ENCODE measurements at regions not wholly inside any gene's neighbourhood (a gene's known extent, or its start where the extent isn't known, plus 50 kb on each side); places are given as distances from the start of the nearest gene placed in this dataset.
"Not testable (repeated sequence)": the region's sequence is repeated elsewhere in the genome, so short reads cannot be mapped to it uniquely, and the experiment has no call there.

DNA sequence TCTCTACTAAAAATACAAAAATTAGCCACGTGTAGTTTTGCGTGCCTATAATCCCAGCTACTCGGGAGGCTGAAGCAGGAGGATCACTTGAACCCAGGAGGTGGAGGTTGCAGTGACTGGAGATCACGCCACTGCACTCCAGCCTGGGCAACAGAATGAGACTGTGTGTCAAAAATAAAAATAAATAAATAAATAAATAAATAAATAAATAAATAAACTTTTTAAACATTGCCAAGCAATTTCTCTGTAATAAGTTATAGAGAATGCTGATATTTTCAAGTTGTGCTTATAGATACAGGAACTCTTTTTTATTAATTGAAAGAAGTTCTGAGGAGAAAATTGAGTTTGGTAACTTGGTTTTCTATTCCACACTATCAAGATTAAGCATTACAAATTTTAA lies 91.9 kb upstream of the ALDH1A1 start:
- not testable (repeated sequence) for H3K4me1 ChIP-seq (ENCODE audit: insufficient read depth); H3K4me3 ChIP-seq (ENCODE audit: low read depth, low read length); H3K27ac ChIP-seq (ENCODE audit: low read depth); H3K36me3 ChIP-seq (ENCODE audit: insufficient read depth); DNase-seq (ENCODE audit: extremely low spot score)
- WGBS = 91% methylated on average over 4 of the region's 4 CpGs

DNA sequence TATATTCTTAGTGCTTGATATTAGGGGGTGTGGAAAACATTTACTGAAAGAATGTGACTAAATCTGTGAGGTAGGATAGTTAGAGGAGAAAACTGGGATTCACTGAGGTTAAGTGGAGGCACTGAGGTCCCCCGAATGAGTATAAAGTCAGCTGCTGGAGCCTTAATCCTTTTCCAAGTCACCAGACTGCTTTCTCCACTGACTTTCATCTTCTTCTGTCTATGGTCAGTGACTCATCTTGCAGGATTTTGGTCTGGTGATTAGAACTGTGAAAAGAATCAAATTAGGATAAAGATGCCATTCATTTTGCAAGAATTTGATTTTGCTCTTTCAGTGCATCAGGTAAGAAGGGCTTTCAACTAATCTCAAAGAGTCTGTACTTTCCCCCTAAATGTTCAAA lies 89.3 kb upstream of the ALDH1A1 start:
- H3K4me3 ChIP-seq (ENCODE audit: low read depth, low read length) = no peak overlapping the region
- H3K27ac ChIP-seq (ENCODE audit: low read depth) = no peak overlapping the region
- no peak for DNase-seq (ENCODE audit: extremely low spot score)
- H3K36me3 ChIP-seq (ENCODE audit: insufficient read depth) = no peaks in the 10 kb centered on the region
- no peaks in the 10 kb centered on the region for H3K4me1 ChIP-seq (ENCODE audit: insufficient read depth)
- WGBS = 58% methylated on average over 1 of the region's 1 CpG

DNA sequence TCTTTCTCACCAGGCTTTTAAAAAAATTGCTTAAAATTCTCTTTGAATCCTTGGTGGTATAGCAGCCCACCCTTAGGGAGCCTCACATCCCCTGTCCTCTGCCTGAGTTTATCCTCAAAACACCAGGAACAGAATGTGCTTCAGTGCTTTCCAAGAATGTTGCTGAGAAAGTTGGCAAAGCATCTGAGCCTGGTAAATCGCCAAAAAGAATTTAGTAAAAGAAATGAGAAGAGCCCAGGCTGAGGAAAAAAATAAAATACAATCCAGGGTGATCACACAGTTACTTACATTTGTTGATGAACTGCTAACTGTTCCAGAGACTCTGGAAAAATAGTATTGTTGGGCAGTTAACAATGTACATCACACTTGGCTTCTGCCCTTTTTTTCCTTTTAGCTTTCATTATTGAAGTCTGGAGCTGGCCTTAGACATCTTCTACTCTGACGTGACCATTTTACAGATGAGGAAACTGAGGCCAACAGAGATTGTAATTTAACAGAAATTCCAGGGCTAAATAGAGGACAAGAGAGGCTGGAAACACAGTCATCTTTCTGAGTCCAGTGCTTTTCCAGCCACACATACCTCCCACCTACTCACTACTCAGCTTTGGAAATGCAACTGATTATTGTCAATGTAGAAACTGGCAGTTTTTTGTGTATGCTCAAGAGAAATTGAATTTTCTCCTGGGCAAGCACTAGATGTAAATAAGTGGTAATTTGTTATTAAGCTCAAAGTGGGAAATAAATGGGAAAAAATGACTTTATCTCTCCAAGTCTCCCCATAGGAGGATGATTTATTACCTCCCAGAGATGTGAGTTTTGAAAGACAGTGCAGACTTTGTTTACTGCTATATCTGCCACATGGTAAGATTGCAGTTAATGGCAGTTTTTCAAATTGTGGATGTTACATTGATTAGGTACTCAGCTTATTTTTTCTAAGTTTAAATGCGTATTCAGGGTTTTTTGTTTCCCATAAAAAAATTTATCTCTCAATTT lies 86.7 kb upstream of the ALDH1A1 start:
- 34% methylated on average over 3 of the region's 3 CpGs for WGBS
- no peak overlapping the region for H3K27ac ChIP-seq (ENCODE audit: low read depth)
- no peak overlapping the region for H3K4me3 ChIP-seq (ENCODE audit: low read depth, low read length)
- no peaks in the 10 kb centered on the region for H3K36me3 ChIP-seq (ENCODE audit: insufficient read depth)
- H3K4me1 ChIP-seq (ENCODE audit: insufficient read depth) = no peaks in the 10 kb centered on the region
- DNase-seq (ENCODE audit: extremely low spot score) = peak; percentile 90

DNA sequence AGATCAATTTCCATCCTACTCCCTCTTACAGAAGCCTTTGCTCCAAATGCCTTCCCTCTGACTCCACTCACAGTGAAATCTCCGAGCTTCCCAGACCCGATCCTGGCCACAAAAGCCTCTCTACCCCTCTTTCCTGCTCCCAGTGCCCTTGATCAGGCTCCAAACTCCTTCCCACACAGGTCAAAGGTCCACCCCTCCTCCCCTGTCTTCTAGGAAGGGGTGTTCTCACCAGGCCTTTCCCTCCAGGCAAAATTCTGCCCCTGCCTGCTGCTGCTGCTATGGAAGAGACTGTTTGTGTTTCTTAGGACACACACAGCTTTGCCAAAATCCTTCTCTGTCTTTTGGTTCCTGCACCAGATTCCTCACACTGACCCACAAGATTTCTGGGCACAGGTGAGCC lies 85.8 kb upstream of the ALDH1A1 start:
- Histone ChIP-seq H3K36me3 (ENCODE audit: insufficient read depth) (no peaks in the 10 kb centered on the region), H3K4me1 (ENCODE audit: insufficient read depth) (no peaks in the 10 kb centered on the region), H3K4me3 (ENCODE audit: low read depth, low read length) (no peak overlapping the region), H3K27ac (ENCODE audit: low read depth) (peak overlapping the region; percentile 83)
- WGBS = 13% methylated on average over 2 of the region's 2 CpGs
- DNase-seq (ENCODE audit: extremely low spot score) = no peak

DNA sequence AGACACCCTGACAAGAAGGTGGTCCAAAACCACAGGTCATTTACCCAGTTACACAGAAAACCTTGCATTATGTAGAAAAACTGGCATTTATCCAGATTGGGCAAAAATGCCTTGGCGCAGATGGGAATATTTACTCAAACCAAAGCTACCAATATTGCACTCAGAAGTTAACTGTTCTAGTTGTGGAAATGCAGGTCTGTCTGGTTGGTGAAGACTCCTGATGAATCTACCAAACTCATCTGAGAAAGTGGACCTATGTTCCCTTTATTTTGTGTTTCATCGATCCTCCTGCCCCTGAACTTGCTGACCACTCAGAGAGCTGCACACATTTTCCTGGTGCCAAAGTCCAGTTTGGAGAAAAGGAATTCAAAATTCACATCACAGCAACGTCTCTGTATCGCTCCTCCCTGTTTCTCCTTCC lies 85.2 kb upstream of the ALDH1A1 start:
- no peak for DNase-seq (ENCODE audit: extremely low spot score)
- 57% methylated on average over 4 of the region's 4 CpGs for WGBS
- H3K36me3 ChIP-seq (ENCODE audit: insufficient read depth) = no peaks in the 10 kb centered on the region
- no peak overlapping the region for H3K4me3 ChIP-seq (ENCODE audit: low read depth, low read length)
- peak overlapping the region; percentile 83 for H3K27ac ChIP-seq (ENCODE audit: low read depth)
- H3K4me1 ChIP-seq (ENCODE audit: insufficient read depth) = no peaks in the 10 kb centered on the region

DNA sequence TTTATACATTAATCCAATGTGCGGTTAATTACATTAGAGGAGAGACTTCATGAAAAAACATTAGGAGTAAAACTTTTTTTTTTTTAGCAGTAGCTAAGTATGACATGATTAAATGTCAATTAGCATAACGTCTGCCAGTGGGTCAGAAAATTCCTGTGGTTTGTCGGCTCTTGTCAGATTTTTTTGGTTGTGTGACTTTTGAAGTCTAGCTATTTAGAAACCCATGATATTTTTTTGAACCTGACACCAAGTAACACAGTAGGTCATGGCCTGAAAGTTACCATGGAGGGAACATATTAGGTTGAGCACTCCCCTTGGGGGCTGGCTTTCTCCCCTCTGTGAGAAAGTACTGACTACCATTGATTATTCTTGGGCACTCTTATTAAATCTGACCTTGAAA lies 84.8 kb upstream of the ALDH1A1 start:
- Histone ChIP-seq H3K4me1 (ENCODE audit: insufficient read depth) (no peaks in the 10 kb centered on the region), H3K36me3 (ENCODE audit: insufficient read depth) (no peaks in the 10 kb centered on the region), H3K27ac (ENCODE audit: low read depth) (no peak overlapping the region), H3K4me3 (ENCODE audit: low read depth, low read length) (no peak overlapping the region)
- 81% methylated on average over 3 of the region's 3 CpGs for WGBS
- DNase-seq (ENCODE audit: extremely low spot score) = no peak

DNA sequence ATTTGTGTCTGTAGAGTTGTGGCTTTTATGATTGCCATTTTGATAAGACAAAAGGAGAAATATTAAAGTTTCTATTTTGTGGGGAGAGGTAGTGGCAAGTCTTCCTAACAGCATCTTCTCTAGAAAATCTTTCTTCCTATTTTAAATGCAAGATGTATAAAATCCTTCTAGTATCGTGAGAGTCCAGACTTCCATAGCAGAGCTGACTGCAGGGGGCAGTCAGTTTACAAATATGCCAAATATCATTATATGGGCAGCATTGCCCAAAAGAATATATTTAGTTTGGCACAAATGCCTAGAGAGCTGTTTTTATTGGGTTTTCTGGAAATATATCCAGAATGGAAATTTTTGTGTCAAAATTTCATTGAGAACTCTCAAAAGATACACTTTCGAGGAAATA lies 82.1 kb upstream of the ALDH1A1 start:
- 96% methylated on average over 2 of the region's 2 CpGs for WGBS
- DNase-seq (ENCODE audit: extremely low spot score) = no peak
- Histone ChIP-seq H3K4me3 (ENCODE audit: low read depth, low read length) (no peak overlapping the region), H3K4me1 (ENCODE audit: insufficient read depth) (no peaks in the 10 kb centered on the region), H3K36me3 (ENCODE audit: insufficient read depth) (no peaks in the 10 kb centered on the region), H3K27ac (ENCODE audit: low read depth) (no peak overlapping the region)

DNA sequence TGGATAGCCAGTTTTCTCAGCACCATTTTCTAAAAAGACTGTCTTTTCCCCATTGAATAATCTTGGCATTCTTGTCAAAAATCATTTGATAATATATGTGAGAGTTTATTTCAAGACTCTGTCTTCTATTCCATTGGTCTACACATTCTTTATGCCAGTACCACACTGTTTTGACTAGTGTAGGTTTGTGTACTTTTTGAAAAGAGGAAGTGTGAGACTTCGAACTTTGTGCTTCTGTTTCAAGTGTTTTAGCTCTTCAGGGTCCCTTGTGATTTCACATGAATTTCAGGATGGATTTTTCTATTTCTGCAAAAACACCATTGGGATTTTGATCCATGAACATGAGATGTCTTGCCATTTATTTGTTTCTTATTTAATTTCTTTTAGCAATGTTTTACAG lies 78.5 kb upstream of the ALDH1A1 start:
- WGBS = 91% methylated on average over 1 of the region's 1 CpG
- no peak for DNase-seq (ENCODE audit: extremely low spot score)
- Histone ChIP-seq H3K4me3 (ENCODE audit: low read depth, low read length) (no peak overlapping the region), H3K36me3 (ENCODE audit: insufficient read depth) (no peaks in the 10 kb centered on the region), H3K27ac (ENCODE audit: low read depth) (no peak overlapping the region), H3K4me1 (ENCODE audit: insufficient read depth) (no peaks in the 10 kb centered on the region)

DNA sequence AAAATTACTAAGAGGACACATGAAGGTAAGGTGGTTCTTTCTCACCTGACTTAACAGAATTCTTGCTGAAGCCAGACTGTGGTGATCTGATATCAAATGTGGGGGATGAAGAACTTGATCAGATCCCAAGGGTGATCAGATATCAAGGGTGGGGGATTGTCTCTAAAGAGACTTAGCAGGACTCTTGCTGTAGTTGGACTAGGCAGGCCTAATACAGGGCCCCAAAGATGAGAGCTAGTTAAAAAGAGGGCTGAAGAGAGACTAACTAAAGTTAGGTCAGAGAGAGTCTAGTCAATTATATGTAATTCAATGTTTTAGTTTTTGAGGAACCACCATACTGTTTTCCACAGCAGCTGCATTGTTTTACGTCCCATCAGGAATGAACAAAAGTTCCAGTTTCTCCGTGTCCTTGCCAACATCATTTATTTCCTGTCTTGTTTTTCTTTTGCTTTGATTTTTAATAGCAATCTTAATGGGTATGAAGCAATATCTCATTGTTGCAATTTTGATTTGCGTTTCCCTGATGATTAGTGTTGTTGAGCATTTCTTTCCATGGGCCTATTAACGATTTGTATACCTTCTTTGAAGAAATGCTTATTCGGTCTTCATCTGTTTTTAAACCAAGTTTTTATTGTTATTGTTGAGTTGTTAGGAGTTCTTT lies 77.6 kb upstream of the ALDH1A1 start:
- H3K36me3 ChIP-seq (ENCODE audit: insufficient read depth) = no peaks in the 10 kb centered on the region
- 61% methylated on average over 5 of the region's 5 CpGs for WGBS
- DNase-seq (ENCODE audit: extremely low spot score) = no peak
- H3K4me1 ChIP-seq (ENCODE audit: insufficient read depth) = no peaks in the 10 kb centered on the region
- no peak overlapping the region for H3K4me3 ChIP-seq (ENCODE audit: low read depth, low read length)
- no peak overlapping the region for H3K27ac ChIP-seq (ENCODE audit: low read depth)

DNA sequence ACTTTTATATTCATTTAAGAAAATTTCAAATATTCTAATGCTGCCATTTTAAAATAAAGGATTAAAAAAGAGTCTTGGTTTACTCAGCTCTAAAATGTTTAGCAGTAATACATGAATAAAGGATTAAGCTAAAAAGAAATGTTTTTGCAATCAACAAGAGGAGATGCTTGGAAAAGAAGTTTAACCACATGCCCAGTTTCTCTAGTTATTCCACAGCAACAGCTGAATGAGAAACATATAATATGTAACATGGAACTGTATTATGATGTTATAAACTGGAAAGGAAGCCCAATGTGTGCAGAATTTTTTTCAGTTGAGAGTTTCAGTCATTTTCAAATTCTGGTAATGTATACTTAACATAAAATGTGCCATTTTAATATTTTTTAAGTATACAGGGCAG lies 76.5 kb upstream of the ALDH1A1 start:
- DNase-seq (ENCODE audit: extremely low spot score) = no peak
- H3K36me3 ChIP-seq (ENCODE audit: insufficient read depth) = no peaks in the 10 kb centered on the region
- H3K27ac ChIP-seq (ENCODE audit: low read depth) = no peak overlapping the region
- no peak overlapping the region for H3K4me3 ChIP-seq (ENCODE audit: low read depth, low read length)
- H3K4me1 ChIP-seq (ENCODE audit: insufficient read depth) = no peaks in the 10 kb centered on the region

DNA sequence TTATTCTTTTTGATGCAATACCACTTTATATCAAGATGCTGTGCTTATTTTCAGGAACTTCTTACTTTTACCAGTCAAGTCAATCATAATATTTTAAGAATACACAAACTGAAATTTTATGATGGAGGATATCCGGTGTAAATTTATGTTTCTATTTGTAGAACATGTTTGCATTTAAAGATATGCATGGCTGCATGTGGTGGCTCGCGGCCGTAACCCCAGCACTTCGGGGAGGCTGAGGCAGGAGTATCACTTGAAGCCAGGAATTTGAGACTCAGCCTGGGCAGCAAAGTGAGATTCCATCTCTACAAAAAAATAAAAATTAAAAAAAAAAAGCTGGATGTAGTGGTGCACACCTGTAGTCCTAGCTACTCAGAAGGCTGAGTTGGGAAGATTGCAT lies 73.5 kb upstream of the ALDH1A1 start:
- H3K27ac ChIP-seq (ENCODE audit: low read depth) = no peak overlapping the region
- DNase-seq (ENCODE audit: extremely low spot score) = no peak
- H3K4me1 ChIP-seq (ENCODE audit: insufficient read depth) = no peaks in the 10 kb centered on the region
- H3K36me3 ChIP-seq (ENCODE audit: insufficient read depth) = no peaks in the 10 kb centered on the region
- no peak overlapping the region for H3K4me3 ChIP-seq (ENCODE audit: low read depth, low read length)
- WGBS = 87% methylated on average over 5 of the region's 5 CpGs

DNA sequence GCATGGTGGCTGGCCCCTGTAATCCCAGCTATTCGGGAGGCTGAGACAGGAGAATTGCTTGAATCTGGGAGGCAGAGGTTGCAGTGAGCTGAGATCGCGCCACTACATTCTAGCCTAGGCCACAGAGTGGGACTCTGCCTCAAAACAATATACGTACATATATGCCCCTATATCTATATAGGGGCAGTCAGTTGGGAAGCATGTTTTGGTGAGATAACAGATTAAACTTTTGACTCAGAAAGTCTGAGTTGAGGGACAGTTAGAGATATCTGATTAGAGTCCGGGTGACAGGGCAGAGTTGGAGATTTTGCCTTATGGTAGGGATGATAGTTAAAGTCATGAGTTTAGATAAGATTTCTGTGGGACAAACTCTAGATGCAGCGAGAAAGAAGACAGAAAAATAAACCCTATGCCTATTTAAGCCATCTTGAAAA lies 71.8 kb upstream of the ALDH1A1 start:
- Histone ChIP-seq H3K4me3 (ENCODE audit: low read depth, low read length) (no peak overlapping the region), H3K4me1 (ENCODE audit: insufficient read depth) (no peaks in the 10 kb centered on the region), H3K36me3 (ENCODE audit: insufficient read depth) (no peaks in the 10 kb centered on the region), H3K27ac (ENCODE audit: low read depth) (no peak overlapping the region)
- no peak for DNase-seq (ENCODE audit: extremely low spot score)
- WGBS = 89% methylated on average over 6 of the region's 6 CpGs

DNA sequence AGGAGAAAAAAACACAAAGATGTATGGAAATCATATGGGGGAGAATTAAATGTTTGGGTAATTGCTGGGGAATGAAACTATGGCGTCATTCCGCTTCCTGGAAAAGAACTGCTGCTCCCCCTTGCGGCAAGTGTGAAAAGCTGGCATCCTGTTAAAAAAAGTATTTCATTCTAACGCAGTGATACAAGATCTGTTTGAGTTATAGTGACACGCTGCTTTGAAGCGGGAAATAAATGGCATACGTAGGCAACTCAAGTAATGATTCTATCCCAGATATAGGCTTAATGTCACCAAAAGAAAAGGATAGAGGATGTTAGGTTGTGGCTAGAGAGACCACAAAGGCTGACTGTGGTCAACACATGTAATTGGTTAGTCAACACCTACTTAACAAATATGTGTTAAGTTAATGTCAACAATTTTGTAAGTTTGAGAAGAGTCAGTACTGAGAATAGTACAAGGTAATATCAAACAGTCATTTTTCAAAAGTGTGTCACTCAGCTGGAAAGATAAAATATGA lies 70.2 kb upstream of the ALDH1A1 start:
- WGBS = 12% methylated on average over 7 of the region's 7 CpGs
- Histone ChIP-seq H3K36me3 (ENCODE audit: insufficient read depth) (no peaks in the 10 kb centered on the region), H3K4me1 (ENCODE audit: insufficient read depth) (no peaks in the 10 kb centered on the region), H3K4me3 (ENCODE audit: low read depth, low read length) (no peak overlapping the region), H3K27ac (ENCODE audit: low read depth) (no peak overlapping the region)
- DNase-seq (ENCODE audit: extremely low spot score) = peak; percentile 33

DNA sequence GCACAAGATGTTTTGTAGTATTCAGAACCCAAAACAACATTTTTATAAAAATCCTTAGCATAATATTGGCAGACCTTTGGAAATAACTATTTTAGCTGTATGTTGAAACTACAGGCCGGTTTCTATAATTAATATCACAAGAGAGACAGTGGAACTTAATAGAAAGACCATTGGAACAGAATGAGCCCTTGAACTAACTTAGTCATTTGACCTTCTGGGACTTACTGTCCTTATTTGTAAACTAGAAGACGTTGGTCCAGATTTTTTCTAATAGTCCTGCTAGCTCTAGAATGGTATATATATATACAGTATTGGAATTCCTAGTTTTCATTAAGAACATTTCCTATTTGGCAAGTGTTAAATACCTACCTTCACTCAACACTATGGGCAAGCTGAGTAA lies 69.5 kb upstream of the ALDH1A1 start:
- no peak overlapping the region for H3K27ac ChIP-seq (ENCODE audit: low read depth)
- no peak overlapping the region for H3K4me3 ChIP-seq (ENCODE audit: low read depth, low read length)
- no peaks in the 10 kb centered on the region for H3K4me1 ChIP-seq (ENCODE audit: insufficient read depth)
- no peak for DNase-seq (ENCODE audit: extremely low spot score)
- H3K36me3 ChIP-seq (ENCODE audit: insufficient read depth) = no peaks in the 10 kb centered on the region
- whole genome bisulfite sequencing = 65% methylated on average over 2 of the region's 2 CpGs

Data from urinary bladder (tissue), 3 donors.